OCI-M1 (cell line): ENCODE measurements at regions not wholly inside any gene's neighbourhood (a gene's known extent, or its start where the extent isn't known, plus 50 kb on each side); places are given as distances from the start of the nearest gene placed in this dataset.
A peak's percentile ranks its signal among the peaks of the same experiment; 100 is the strongest.

Source experiments
- DNase-seq: peaks from one replicate; lab custom pipeline; 2025; lab: John Stamatoyannopoulos, UW

GRCh38 chr2:162945785-162946184 is 107.2 kb upstream of the KCNH7 start:
- no peak for DNase-seq

- DNase-seq, result no peak
These were observed 99.8 kb upstream of the KCNH7 start for GRCh38 chr2:162938387-162938786.

GRCh38 chr2:162934191-162934590 is 95.6 kb upstream of the KCNH7 start:
- DNase-seq, result no peak

GRCh38 chr2:162932416-162932815 is 93.8 kb upstream of the KCNH7 start:
- DNase-seq, result no peak

GRCh38 chr2:162929571-162929970 is 91.0 kb upstream of the KCNH7 start:
- DNase-seq, result no peak

- DNase-seq, result peak; percentile 56
These were observed 89.8 kb upstream of the KCNH7 start for GRCh38 chr2:162928356-162928755.

GRCh38 chr2:162926907-162927306 is 88.3 kb upstream of the KCNH7 start:
- no peak for DNase-seq

- DNase-seq, result no peak
These were observed 87.9 kb upstream of the KCNH7 start for GRCh38 chr2:162926501-162926900.

GRCh38 chr2:162925595-162925994 is 87.0 kb upstream of the KCNH7 start:
- DNase-seq, result peak; percentile 38

GRCh38 chr2:162919111-162919510 is 80.5 kb upstream of the KCNH7 start:
- no peak for DNase-seq

GRCh38 chr2:162917626-162918025 is 79.1 kb upstream of the KCNH7 start:
- peak; percentile 9 for DNase-seq

GRCh38 chr2:162916286-162916801 is 77.8 kb upstream of the KCNH7 start:
- no peak for DNase-seq

- no peak for DNase-seq
These were observed 77.3 kb upstream of the KCNH7 start for GRCh38 chr2:162915858-162916257.

GRCh38 chr2:162914161-162914560 is 75.6 kb upstream of the KCNH7 start:
- no peak for DNase-seq

GRCh38 chr2:162912787-162913186 is 74.2 kb upstream of the KCNH7 start:
- no peak for DNase-seq

- DNase-seq, result no peak
These were observed 70.0 kb upstream of the KCNH7 start for GRCh38 chr2:162908567-162908966.

GRCh38 chr2:162890690-162891311 is 52.2 kb upstream of the KCNH7 start:
- peak; percentile 89 for DNase-seq

GRCh38 chr2:162888652-162889051 is 50.1 kb upstream of the KCNH7 start:
- peak; percentile 87 for DNase-seq
